ENCODE measurements at regions not wholly inside any gene's neighbourhood (a gene's known extent, or its start where the extent isn't known, plus 50 kb on each side); places are given as distances from the start of the nearest gene placed in this dataset.

DNA sequence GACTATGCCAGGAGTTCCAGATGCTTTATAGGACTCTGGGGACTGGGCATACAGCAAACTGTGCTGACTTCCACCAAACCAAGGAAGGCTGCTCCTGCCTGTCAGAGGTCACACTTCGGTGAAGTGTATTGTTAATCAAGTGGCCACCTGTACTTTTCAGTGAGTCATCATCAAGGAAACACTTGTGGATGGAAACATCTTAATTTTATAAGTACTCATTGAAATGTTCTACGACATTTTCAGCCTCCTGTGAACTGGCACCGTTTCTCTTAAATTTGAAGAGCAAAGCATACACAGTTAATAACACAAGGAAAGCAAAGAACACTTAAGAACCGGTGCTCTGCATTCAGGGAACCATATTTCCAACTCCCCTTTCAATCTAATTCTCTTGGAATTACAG, 801.7 kb upstream of the DPPA4 start:
- DNase-seq, result no peak

DNA sequence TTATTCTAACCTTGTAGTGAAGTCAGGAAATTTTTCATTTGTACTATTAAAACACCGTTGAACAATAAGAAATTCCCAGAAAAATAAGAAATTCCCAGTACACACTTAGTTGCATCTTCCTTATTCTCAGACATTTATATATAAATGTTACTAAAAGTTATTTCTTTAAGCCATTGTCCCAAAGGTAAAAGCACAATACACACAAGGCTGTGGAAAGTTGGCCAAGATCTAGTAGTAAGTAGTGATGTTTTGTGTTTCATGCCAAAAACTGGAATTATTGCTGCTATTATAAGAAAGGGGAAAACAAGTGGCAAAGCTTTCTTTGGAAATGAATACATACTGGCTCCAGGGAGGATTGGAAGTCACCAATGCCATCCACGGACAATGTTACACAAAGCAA, 802.5 kb upstream of the DPPA4 start:
- no peak for DNase-seq

DNA sequence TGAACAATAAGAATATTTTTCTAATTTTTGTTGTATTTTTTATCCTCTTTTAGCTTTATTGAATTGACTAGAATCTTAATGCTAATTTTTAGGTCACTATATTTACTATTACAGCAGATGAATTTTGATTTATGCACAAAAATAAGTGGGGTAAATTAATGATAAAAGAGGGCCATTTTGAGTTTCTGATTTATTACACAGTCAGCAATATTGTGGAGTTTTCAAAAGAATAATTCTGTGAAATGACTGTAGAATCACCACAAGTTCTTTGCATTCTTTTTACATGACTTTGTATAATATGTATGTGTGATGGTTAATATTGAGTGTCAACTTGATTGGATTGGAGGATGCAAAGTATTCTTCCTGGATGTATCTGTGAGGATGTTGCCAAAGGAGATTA, 812.4 kb upstream of the DPPA4 start:
- no peak for DNase-seq

DNA sequence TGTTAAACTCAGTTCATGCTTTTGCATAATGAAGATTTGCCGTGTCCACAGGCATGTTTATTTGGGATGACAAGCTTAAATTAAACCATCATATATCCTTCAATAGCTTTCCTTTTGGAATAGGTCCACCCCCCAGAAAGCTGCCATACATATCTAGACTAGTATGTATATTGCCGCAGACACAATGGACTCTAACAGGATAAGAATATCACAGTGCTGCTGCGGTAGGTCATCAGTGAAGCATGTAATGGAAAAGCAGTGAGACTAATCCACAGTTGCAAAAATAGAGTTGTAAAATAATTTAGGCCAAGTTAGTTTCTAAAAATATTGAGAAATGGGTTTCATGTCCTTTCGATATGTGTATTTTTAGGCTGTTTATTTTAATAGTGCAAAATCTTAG, 819.9 kb upstream of the DPPA4 start:
- no peak for DNase-seq

DNA sequence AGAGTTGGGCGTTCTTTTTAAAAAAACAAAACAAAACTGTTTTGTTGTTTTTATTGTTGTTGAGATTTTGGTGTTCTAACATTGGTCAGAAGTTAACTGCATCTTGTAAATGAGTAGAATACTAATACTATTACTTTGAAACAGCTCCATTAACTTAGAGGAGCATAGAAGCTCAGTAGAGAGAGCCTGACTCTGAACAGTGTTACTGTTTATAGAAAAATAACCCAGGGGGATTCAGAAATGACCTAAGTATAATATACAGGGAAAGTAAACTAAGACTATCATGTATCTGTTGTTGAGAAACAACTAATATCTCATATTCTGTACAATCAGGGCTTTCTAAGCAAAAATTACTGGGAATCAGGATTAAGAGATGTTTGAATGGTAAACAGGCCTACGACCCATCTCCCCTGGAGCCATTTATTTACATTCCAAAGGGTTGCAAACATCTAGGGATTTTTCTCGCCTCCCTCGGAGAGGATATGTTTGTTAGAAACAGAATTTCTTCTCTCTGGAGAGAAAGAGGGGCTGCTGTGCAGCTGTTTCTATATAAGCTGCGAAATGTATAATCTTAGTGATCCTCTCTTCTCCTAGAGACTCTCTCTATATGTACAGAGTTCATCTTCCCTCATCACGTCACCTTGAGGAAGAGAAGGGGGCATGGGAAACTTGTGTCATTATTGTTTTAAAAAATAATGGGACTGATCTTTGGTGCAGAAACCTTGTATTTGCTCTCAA, 827.5 kb upstream of the DPPA4 start:
- no peak for DNase-seq

DNA sequence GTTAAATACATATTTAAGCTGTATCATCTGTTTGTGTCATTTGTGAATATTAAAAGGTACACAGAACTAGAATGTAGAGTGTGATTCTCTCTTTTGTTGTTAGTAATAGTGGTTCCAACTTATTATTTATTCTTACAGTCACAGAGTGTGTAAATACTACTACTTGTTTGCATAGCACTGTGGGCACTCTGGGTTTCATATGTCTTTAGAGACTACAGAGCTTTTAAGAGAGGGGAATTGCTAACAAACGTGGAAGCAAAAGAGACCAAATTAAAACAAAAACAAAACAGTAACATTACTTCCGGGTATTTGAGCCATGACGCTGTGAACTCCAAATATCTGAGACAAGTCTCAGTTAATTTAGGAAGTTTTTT, 828.0 kb upstream of the DPPA4 start:
- no peak for DNase-seq

DNA sequence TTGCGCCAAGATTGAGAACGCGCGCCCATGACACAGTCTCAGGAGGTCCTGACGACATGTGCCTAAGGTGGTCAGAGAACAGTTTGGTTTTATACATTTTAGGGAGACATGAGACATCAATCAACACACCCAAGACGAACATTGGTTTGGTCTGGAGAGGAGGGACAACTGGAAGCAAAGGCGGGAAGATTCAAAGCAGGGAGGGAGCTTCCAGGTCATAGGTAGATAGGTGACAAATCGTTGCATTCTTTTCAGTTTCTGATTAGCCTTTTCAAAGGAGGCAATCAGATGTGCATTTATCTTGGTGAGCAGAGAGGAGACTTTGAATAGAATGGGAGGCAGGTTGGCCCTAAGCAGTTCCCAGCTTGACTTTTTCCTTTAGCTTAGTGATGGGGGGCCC, 828.4 kb upstream of the DPPA4 start:
- DNase-seq, result no peak

DNA sequence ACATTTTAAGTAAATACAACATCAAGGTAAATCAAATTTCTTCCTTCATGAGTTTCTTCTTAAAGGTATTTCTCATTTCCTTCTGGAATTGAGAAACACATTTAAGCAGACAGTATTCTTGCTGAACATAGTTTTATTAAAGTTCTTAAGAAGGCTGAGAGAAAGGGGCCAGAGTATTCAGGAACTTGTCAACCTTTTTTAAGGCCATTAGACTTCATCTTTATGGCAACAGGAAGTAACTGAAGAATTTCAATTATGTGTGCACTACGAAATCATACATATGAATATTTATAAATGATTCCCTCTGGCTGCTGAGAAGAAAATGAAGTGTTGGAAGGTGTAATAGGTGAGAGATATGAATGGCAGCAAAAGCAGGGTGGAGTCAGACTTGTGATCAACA, 829.4 kb upstream of the DPPA4 start:
- DNase-seq, result no peak

DNA sequence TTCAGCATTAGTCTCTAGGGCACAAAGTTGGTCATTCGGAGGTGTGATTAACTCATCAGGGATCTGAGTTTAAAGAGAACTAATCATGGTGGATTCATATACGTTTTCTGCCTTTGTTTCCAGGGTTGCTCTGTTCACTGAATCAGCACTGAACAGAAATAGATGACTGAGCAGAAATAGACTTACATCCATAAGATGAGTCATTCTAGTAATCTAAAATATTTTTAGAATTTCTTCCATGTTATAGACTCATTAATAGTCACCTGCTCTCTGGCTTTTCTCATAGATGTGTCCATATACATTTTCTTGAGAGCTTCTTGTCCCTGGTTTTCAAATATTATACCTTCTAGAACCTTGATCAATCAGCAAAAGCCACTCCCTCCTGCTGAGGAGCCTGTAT, 837.6 kb upstream of the DPPA4 start:
- DNase-seq, result no peak

DNA sequence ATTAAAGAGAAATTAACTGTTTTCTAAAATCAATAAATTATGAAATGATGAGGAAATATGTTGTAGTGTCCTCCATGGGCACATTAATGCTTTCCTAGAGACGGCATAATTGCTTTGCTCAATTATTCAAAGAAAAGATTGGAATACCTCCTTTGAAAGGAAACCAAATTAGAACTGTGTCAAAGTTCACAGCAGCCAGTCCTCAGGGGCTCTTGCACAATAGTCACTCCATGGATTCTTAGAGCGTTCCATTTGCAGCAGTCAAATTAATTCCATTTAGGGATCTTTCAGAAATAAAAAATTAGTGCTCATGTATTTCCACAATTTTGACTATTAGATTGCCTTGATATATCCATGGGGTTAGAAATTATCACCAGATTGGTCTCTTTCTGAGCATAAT, 841.6 kb upstream of the DPPA4 start:
- DNase-seq, result no peak

DNA sequence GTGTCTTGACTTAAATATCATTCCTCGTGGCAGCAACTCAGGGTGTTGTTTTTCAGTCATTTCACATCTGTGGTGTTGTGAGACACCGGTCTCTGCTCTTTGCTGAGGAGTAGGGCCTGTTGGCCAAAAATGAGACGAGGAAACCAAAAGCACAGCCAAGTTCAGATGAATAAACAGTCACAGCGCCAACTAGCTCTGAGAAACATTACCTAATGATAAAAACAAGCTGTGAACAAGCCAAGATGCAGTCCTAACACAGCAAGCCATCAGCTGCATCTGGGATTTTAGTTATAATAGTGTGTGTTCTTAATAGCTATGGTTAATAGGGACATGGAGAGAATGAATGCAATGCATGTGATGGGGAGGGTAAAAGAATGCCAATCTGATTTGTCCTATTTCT, 843.4 kb upstream of the DPPA4 start:
- no peak for DNase-seq

DNA sequence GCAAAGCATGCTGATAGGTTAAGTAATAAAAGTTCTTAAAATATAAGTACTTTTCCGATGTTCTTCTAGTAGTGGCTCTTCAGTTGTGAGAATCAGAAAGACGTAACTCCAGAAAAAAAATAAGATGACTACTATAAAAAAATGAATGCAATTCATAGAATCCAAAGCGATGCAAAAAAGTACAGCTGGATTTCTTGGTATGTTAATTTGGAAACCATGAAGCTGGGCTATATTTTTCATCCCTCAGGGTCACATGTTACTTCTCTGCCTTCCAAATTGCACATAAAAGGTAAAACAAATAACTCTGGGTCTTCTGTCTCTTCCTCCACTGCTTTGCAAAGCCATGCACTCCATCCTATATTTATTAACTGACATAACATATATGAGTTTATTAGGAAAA, 843.9 kb upstream of the DPPA4 start:
- DNase-seq, result no peak

DNA sequence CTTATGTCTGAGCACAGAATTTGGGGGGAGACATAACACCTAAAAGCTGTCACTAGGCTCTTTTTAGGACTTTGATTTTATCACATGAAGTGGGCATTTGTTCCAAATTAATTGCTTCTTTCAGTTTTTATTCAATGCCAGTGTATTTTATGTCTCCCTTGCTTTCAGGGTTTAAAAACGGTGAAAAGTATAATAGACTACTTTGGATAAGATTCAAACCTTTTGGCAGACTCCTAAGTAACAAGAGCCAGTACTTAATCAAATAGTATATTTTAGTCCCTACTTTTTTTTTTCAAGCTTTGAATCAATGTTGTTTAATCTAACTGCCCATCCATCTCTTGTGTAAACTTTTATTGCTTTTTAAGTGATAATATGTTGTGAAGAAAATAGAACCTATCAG, 847.2 kb upstream of the DPPA4 start:
- DNase-seq, result no peak

DNA sequence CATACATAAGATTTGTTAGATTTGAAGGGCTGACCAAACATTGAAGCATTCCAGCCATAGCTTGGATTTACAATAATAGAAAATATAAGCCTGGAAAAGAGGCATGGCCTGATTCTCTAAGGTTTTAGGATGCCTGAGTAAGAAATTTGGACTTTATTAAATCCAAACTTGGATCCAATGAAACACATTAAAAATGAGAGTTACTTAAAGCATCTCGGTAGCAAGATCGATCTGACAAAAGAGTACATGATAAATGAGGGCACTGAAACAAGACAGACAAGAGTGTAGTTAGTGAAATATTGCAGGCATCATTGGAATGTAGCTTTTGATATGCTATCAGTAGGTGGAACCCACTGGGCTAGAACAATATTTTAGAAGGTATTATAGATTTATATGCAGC, 855.7 kb upstream of the DPPA4 start:
- no peak for DNase-seq

DNA sequence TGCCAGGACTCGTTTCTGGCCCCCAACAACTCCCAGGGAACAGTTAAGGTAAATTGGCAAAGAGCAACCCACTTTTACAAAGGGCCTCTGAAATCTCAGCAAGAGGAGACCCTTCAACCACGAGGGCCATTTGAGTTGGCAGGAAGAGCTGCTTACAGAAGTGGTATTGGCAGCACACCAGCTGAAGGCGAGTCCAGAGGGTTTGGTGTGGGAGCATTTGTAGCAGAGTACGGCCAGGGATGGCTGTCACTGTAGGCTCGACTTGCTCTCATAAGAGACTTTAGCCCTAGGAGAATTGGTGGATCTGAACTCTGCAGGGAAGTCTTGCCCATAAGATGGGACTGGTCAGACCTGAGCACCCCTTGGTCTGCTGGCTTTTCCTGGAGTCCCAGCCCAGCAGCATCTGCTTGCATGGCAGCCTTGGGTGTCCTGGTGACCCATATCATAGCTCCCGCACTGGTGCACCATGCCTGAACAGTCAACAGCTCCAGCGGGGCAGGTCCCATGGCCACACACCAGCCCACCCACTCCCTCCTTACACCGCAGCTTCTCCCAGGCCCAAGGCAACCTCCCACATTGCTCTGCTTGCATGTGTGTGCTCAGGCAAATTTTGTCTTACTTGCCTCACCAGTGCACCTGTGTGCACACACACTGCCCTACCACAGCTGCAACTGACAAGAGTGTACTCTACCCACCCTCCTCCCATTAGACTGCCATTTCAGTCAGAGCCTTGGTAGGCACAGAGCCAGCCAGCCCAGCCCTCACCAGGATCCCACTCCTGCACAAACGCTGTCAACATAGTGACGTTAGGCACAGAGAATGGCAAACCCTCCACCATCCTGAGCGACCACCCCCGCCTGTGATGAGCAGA, 861.6 kb upstream of the DPPA4 start:
- DNase-seq, result no peak

DNA sequence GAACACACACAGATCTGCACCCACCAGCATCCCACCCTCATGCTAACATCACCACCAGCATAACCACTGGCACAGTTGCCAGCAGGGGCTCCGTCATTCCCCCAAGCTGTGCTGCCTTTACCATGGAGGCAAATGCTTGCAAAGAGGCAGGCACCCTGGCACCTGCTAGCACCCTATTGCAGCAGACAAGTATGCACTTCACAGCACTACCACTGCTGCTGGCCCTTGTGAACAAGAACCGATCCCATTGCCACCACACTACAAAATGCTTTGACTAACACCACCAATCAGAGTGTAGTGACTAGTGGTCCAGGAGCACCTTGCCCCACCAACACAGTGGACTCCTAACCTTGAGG, 862.2 kb upstream of the DPPA4 start:
- DNase-seq, result no peak

DNA sequence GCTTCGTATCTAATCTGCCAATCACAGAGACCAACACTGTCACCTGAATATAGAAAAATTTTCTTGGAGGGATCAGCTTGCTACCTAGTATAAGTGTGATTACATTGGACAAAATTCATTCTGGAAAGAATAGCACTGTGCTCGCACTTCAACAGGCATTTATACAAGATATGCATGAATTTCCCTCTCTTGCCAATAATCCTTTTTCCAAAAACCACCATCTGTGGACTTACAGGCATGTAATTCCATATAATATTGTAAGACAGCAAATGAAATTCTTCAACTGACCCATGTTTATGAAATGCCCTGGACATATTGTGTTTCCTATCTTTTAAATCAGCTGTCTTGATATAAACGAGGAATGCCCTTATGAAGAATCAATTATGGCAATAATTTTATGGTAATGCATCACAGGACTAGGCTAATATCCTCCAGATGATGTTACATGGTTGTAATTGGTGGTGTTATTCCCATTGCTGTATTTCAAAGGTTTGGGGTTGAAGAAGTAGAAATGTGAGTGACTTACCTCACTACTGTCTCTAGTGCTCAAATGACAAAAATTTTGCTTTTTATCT, 861.4 kb upstream of the NECTIN3 start:
- DNase-seq, result no peak

DNA sequence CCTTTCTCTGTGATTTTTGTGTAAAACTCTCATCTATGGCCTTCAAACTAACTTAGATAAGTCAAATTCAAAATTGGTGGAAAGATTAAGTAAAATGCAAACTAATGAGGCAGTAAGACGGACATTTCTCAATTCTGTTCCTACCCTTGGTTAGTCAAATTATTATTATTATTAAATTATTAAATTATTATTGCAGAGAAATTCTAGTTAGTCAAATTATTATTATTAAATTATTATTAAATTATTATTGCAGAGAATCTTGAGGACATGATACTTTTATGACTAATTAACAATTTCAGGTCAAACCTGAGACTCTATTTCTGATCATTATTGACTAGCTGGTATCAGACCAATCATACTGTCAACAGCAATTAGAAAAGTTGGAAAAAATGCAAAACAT, 845.0 kb upstream of the NECTIN3 start:
- no peak for DNase-seq

DNA sequence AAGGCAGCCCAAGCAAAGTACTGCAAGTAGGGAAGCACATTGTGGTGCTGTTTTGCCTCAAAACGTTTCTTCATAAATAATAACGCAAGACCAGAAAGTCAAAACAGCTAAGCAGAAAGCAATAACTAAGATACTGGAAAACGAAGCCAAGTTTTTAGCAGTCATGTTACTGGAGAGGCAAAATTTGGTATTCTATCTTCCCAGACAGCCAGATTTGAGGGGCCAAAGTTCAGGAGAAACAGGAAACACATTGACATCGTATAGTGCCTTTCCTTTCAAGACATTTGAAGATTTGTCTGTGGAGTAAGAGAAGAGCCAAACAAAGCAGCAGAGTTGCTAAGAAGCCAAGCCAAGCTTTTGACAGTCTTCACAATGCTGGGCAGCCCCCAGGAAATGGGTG, 843.6 kb upstream of the NECTIN3 start:
- DNase-seq, result no peak

DNA sequence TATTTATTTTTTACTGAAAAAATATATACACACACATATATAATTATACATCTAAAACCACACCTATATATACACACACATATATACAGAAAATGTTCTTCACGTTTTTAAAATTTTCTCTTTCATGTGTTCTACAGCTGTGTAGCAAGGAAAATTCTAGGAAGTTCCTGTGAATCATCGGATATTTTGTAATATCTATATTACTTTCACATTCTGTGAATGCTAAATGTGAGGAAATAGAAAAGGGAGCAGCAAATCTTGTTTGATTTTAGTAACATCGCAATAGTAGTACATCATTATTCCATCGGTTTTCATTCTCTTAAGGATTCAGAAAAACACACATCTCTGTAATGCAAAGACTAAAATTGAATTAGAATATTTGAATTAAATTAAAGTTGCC, 836.8 kb upstream of the NECTIN3 start:
- no peak for DNase-seq

DNA sequence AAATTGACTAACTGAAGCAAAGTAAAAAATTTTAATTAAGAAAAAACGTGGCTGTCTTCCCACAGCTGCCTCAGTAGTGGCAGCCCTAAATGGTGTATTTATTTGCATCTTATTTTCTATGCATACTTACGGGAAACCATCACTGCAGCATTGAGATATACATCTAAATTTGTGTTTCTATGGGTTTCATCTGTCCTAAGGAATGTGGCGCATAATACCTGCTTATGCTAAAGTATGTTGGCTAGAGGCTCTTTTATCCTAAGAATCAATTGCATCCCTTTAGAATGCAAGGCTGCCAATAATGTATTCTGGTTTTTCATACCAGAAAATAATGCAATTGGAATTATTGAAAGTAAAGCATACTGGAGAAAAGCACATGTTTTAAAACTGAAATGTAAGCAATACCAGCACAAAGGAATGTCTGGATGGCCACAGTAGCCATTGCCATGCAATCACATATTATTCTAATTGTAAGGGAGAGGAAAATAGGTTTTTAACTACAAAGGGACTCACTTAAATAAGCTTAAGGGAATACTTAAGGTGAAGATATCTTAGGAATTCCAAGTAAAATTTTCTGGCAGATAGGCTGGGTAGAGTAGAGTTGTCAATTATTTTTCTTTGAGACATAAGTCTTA, 834.5 kb upstream of the NECTIN3 start:
- DNase-seq, result no peak

DNA sequence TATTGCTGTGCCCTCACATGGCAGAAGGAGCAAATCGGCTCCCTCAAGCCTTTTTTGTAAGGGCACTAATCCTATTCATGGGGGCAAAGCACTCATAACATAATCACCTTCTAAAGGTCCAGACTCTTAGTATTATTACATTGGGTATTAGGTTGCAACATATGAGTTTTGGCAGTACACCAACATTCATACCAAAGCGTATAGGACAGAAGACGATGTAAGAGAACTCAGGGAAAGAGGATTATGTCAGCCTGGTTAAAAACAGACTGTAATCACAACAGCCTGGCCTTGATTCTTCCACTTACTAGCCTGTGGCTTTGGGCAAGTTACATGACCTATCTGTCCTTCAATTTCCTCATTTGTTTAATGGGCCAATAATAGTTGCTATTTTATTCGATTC, 828.5 kb upstream of the NECTIN3 start:
- DNase-seq, result no peak

DNA sequence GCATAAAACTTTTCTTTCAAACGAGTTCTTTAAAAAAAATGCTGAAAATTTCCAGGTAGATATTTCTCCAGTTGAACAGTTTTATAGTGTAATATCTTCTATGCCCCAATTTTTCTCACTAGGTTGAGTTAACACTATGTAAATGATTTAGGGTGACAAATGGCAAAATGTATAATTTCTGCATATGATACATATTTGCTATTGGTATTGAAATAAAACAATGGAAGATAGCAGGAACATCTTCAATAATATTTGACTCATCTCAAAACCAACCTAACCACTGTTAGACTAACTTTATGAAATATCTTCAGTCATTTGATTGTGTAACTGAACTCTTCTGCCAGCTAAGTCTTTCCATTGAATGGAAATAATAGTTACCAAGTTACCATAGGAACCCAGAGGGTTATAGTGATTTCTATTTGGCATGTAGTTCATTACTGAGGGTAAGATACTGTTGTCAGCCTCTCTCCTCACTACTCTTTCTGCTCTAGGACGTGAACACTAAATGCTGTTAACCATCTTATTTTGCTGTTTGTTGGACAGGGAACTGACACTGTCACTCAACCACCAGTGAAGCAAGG, 824.7 kb upstream of the NECTIN3 start:
- no peak for DNase-seq

DNA sequence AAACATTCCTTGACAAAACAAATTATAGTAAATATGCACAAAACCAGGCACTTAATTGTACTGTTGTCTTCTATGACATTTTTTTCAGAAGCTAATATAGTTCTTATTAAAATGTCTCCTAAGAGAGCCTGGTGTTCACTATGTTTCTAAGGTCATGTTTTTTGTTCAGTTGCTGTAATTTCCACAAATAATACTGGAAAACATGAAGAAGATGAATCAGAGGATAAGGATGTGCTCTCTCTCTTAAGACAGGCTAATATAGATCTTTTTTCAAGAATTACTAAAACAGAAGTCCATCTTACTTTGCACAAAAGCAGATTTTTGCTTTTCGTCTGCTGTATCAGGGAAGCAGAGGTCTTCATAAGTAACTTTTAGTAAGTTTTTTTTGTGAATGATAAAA, 823.0 kb upstream of the NECTIN3 start:
- no peak for DNase-seq

Data from CD4-positive, alpha-beta T cell treated with Interferon alpha-2 for 1 hour (primary cell).